CD4-positive, alpha-beta memory T cell (primary cell): ENCODE measurements at regions not wholly inside any gene's neighbourhood (a gene's known extent, or its start where the extent isn't known, plus 50 kb on each side); places are given as distances from the start of the nearest gene placed in this dataset.

Source experiments
- CTCF ChIA-PET: fragments of 350-600 bp; sonication (Branson Sonifier 250); formaldehyde crosslinking; loops from one replicate; lab custom pipeline; 2021; ENCODE audit warnings: inconsistent platforms; ENCODE audit not compliant: partially characterized antibody; lab: Charles Lee
- POLR2A ChIA-PET: fragments of 350-600 bp; sonication (Branson Sonifier 250); formaldehyde crosslinking; loops from one replicate; lab custom pipeline; 2021; ENCODE audit not compliant: partially characterized antibody; lab: Charles Lee
- DNase-seq, 5 donors: peaks; one replicate each; pipeline versions ENCODE4 v3.0.0 to v3.0.0-alpha.2; 2020 to 2022; ENCODE audit warnings: mixed read lengths in 1 of 5
- H3K27ac ChIP-seq: one replicate; pipeline ENCODE4 v1.7.0; 2013; ENCODE audit warnings: low read depth, low read length
- H3K27me3 ChIP-seq: 2 replicates; pipeline ENCODE4 v1.7.0; 2013; ENCODE audit warnings: mild to moderate bottlenecking, low read length, moderate library complexity; ENCODE audit not compliant: insufficient read depth
- H3K36me3 ChIP-seq: 2 replicates; pipeline ENCODE4 v1.7.0; 2013; ENCODE audit warnings: mild to moderate bottlenecking, low read length, moderate library complexity; ENCODE audit not compliant: insufficient read depth
- H3K4me1 ChIP-seq: 2 replicates; pipeline ENCODE4 v1.7.0; 2013; ENCODE audit warnings: mild to moderate bottlenecking, low read length, moderate library complexity; ENCODE audit not compliant: insufficient read depth
- H3K4me3 ChIP-seq, 2 donors: one replicate each; pipeline ENCODE4 v1.7.0; 2013; ENCODE audit warnings: low read length in 2 of 2, mild to moderate bottlenecking in 1 of 2
- H3K9me3 ChIP-seq, 2 donors: one replicate each; pipeline ENCODE4 v1.7.0; 2013; ENCODE audit warnings: low read length in 2 of 2, control low read depth in 1 of 2; ENCODE audit not compliant: control insufficient read depth in 1 of 2
- H3K27ac Mint-ChIP-seq, 7 donors: one replicate each; pipeline ENCODE4 v1.8.0; 2020 to 2021; ENCODE audit warnings: mixed read lengths in 7 of 7, mild to moderate bottlenecking in 6 of 7, inconsistent platforms in 3 of 7, moderate library complexity in 3 of 7
- H3K27me3 Mint-ChIP-seq, 2 donors: one replicate each; pipeline ENCODE4 v1.8.0; 2020 to 2021; ENCODE audit warnings: mixed read lengths in 2 of 2
- H3K36me3 Mint-ChIP-seq, 2 donors: one replicate each; pipeline ENCODE4 v1.8.0; 2020 to 2021; ENCODE audit warnings: mixed read lengths in 2 of 2, inconsistent platforms in 1 of 2, mild to moderate bottlenecking in 1 of 2
- H3K4me1 Mint-ChIP-seq, 4 donors: one replicate each; pipeline ENCODE4 v1.8.0; 2020 to 2021; ENCODE audit warnings: mixed read lengths in 4 of 4, mild to moderate bottlenecking in 1 of 4
- H3K4me3 Mint-ChIP-seq, 8 donors: one replicate each; pipeline ENCODE4 v1.8.0; 2020 to 2021; ENCODE audit warnings: mixed read lengths in 8 of 8, mild to moderate bottlenecking in 7 of 8, moderate library complexity in 6 of 8, inconsistent platforms in 3 of 8
- H3K9me3 Mint-ChIP-seq, 8 donors: one replicate each; pipeline ENCODE4 v1.8.0; 2020 to 2021; ENCODE audit warnings: mixed read lengths in 8 of 8, mild to moderate bottlenecking in 5 of 8, inconsistent platforms in 3 of 8, moderate library complexity in 1 of 8
- intact Hi-C: fragments of 100-400 bp; cut with micrococcal nuclease; formaldehyde crosslinking; loops from one replicate; pipeline ENCODE4 v1.15.1; 2023

DNA sequence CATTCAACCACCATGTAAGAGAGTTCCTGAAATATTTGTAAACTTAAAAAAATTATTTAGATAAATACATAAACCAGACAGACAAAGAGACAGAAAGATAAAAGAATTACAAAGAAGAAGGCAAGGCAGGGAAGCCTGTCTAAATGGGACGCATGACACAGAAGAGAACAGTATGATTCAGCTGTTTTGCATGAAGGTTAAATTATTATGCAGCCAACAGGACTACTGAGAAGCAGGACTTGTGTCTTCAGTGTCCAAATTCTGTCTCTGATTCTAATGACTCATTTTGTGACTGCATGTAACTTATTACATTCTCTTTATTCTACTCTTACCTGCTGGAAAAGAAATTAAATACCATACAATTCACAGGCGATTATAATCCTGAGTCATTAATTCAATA is 340.4 kb upstream of the KCNMB2 start:
- intact Hi-C loops, result no loop called here
- ChIA-PET CTCF (no interaction called here), POLR2A (no interaction called here)
- Histone ChIP-seq H3K27ac (no peak overlapping the region), H3K27me3 (no peaks in the 10 kb centered on the region), H3K4me3 (no peak overlapping the region), H3K4me1 (peaks cover 5% of the 10 kb centered on the region), H3K9me3 (no peaks in the 10 kb centered on the region), H3K36me3 (no peaks in the 10 kb centered on the region)
- Mint-ChIP-seq H3K27ac (no peak overlapping the region), H3K27me3 (no peaks in the 10 kb centered on the region), H3K4me3 (no peak overlapping the region), H3K36me3 (no peaks in the 10 kb centered on the region), H3K9me3 (no peaks in the 10 kb centered on the region), H3K4me1 (peaks cover 4 to 8% (median 5%) of the 10 kb centered on the region in 4 donors)
- no peak for DNase-seq

DNA sequence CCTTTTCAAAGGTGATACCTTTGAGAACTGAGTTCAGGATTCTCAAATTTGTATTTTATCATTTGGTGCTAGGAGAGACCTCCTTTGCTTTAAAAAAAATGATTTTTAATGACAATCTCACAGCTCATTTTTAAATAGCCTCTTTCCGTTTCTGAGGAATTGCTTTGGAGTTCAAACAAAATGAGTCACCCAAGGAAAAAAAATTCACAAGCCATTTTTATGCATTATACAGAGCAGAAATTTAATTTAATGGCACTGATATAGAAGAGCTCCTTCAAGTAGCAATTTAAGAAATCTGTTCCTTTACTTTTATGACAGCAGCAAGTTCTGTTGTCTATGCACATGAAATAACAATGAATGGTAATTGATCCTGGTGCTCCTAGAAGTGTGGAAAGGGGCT is 337.9 kb upstream of the KCNMB2 start:
- Mint-ChIP-seq H3K4me3 (no peak overlapping the region), H3K36me3 (no peaks in the 10 kb centered on the region), H3K27me3 (no peaks in the 10 kb centered on the region), H3K27ac (no peak overlapping the region), H3K9me3 (no peaks in the 10 kb centered on the region), H3K4me1 (peaks cover 4 to 8% (median 5%) of the 10 kb centered on the region in 4 donors)
- H3K27me3 ChIP-seq, result no peaks in the 10 kb centered on the region
- no peaks in the 10 kb centered on the region for H3K9me3 ChIP-seq
- ChIA-PET CTCF (interaction anchor here (0.6 to 0.7 kb wide), 2 partner anchors 42 to 913 kb away, joined by 3 to 4 read pairs; no protein-coding TSS in a partner anchor), POLR2A (no interaction called here)
- H3K4me3 ChIP-seq, result no peak overlapping the region
- DNase-seq, result no peak
- peaks cover 5% of the 10 kb centered on the region for H3K4me1 ChIP-seq
- no peaks in the 10 kb centered on the region for H3K36me3 ChIP-seq
- intact Hi-C loops, result no loop called here
- H3K27ac ChIP-seq, result no peak overlapping the region

DNA sequence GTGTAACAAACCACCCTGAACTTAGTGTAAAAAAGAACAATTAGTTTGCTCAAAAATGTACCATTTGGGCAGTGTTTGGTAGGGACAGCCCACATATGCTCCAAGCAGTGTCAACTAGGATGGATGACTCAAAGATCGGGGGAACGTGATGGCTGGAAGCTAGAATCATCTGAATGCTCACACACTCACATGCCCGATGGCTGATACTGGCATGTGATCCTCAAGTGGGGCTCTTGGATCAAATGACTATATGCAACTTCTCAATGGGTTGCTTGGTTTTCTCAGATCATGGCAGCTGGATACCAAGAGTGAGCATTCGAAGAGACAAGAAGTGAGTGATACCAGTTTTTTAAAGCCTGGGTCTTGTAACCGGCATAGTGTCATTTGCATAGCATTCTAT is 335.9 kb upstream of the KCNMB2 start:
- Mint-ChIP-seq H3K4me3 (no peak overlapping the region), H3K4me1 (peaks cover 0 to 2% (median under 1%) of the 10 kb centered on the region in 4 donors), H3K27me3 (no peaks in the 10 kb centered on the region), H3K9me3 (no peaks in the 10 kb centered on the region), H3K27ac (no peak overlapping the region), H3K36me3 (no peaks in the 10 kb centered on the region)
- CTCF ChIA-PET, result no interaction called here
- H3K27me3 ChIP-seq, result no peaks in the 10 kb centered on the region
- POLR2A ChIA-PET, result no interaction called here
- no peak overlapping the region for H3K27ac ChIP-seq
- no peak overlapping the region for H3K4me3 ChIP-seq
- H3K4me1 ChIP-seq, result no peaks in the 10 kb centered on the region
- no peaks in the 10 kb centered on the region for H3K36me3 ChIP-seq
- no peaks in the 10 kb centered on the region for H3K9me3 ChIP-seq
- DNase-seq, result no peak
- intact Hi-C loops, result no loop called here

DNA sequence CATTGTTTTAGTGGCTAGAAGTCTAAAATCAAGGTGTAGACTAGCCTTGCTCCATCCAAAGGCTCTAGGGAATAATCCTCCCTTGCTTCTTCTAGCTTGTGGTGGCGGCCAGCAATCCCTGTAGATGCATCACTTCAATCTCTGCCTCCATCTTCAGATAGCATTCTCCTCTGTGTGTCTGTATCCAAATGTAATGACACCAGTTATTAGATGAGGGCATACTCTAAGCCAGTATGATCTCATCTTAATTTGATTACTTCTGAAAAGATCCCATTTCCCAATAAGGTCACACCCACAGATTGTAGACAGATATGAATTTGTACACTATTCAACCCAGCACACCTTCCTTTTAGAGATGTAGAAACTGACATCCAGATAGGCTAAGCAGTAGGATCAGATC is 334.5 kb upstream of the KCNMB2 start:
- Histone ChIP-seq H3K36me3 (no peaks in the 10 kb centered on the region), H3K4me1 (no peaks in the 10 kb centered on the region), H3K4me3 (no peak overlapping the region), H3K27ac (no peak overlapping the region), H3K27me3 (no peaks in the 10 kb centered on the region), H3K9me3 (no peaks in the 10 kb centered on the region)
- intact Hi-C loops, result no loop called here
- Mint-ChIP-seq H3K9me3 (no peaks in the 10 kb centered on the region), H3K4me3 (no peak overlapping the region), H3K27me3 (no peaks in the 10 kb centered on the region), H3K27ac (no peak overlapping the region), H3K36me3 (no peaks in the 10 kb centered on the region), H3K4me1 (peaks cover 0 to 2% (median 0%) of the 10 kb centered on the region in 4 donors)
- ChIA-PET POLR2A (no interaction called here), CTCF (no interaction called here)
- no peak for DNase-seq

DNA sequence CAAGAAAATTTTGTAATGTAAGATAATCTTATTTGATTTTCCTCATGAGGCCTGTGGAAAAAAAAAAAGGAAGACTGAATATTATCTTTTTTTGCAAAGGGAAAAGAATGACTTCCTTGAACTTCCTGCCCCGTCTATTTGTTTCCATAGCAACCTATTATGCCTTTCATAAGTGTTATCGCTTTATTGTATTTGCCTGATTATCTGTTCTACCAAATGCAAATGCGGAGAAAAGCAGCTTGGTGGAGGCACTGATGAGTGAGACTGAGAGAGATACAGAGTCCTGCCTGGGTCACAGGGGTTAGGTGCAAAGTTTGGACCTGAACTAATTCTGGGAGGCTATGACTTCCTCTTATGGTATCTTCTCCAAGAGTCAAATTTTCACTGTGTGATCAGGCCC is 334.0 kb upstream of the KCNMB2 start:
- Mint-ChIP-seq H3K27me3 (no peaks in the 10 kb centered on the region), H3K27ac (no peak overlapping the region), H3K36me3 (no peaks in the 10 kb centered on the region), H3K9me3 (no peaks in the 10 kb centered on the region), H3K4me3 (no peak overlapping the region), H3K4me1 (peaks cover 0 to 2% (median 0%) of the 10 kb centered on the region in 4 donors)
- no peak overlapping the region for H3K27ac ChIP-seq
- H3K27me3 ChIP-seq, result no peaks in the 10 kb centered on the region
- no peak overlapping the region for H3K4me3 ChIP-seq
- ChIA-PET CTCF (no interaction called here), POLR2A (no interaction called here)
- DNase-seq, result no peak
- no peaks in the 10 kb centered on the region for H3K36me3 ChIP-seq
- H3K9me3 ChIP-seq, result no peaks in the 10 kb centered on the region
- intact Hi-C loops, result no loop called here
- H3K4me1 ChIP-seq, result no peaks in the 10 kb centered on the region

DNA sequence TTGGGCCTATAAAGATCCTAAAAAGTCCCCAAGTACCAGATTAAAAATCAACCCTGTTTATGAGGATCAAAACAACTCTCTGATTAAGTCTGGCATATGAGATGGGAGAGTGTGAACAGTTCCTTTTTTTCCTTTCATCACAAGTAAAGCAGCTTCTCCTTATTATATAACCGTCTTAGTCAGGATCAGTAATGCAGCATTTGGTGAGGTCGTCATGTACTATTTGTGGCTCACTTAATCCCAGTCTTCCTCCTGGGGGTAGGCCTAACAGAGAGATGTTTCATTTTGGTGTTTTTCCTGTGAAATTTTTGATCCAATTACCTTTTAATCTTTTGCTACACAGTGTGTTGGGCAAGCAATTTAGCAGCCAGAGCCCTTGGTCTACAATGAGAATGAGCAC is 333.1 kb upstream of the KCNMB2 start:
- Mint-ChIP-seq H3K9me3 (no peaks in the 10 kb centered on the region), H3K27me3 (no peaks in the 10 kb centered on the region), H3K4me1 (peaks cover 0 to 2% (median 0%) of the 10 kb centered on the region in 4 donors), H3K36me3 (no peaks in the 10 kb centered on the region), H3K4me3 (no peak overlapping the region), H3K27ac (no peak overlapping the region)
- Histone ChIP-seq H3K36me3 (no peaks in the 10 kb centered on the region), H3K9me3 (no peaks in the 10 kb centered on the region), H3K4me3 (no peak overlapping the region), H3K4me1 (no peaks in the 10 kb centered on the region), H3K27ac (no peak overlapping the region), H3K27me3 (no peaks in the 10 kb centered on the region)
- intact Hi-C loops, result no loop called here
- no peak for DNase-seq
- POLR2A ChIA-PET, result no interaction called here
- CTCF ChIA-PET, result no interaction called here

DNA sequence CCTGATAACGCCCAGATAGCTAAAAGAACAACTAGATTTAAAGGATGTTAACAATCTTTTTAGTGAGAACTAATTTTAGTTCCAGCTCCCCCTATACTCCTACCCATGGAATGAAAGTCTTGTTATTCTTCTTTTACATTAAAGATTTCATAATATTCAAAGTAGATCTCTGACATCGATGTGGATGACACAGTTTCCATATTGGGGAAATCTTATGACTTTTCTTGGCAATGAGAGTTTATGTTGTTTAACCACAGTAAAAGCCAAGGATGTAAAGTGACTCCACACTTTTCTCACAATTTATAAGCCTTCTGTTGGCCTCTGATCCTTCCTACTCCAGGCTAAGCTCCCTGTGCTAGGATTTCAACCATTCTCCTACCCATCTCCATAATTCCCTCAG is 332.6 kb upstream of the KCNMB2 start:
- DNase-seq, result no peak
- Mint-ChIP-seq H3K27ac (no peak overlapping the region), H3K4me1 (peaks cover 0 to 2% (median 0%) of the 10 kb centered on the region in 4 donors), H3K9me3 (no peaks in the 10 kb centered on the region), H3K27me3 (no peaks in the 10 kb centered on the region), H3K36me3 (no peaks in the 10 kb centered on the region), H3K4me3 (no peak overlapping the region)
- no peak overlapping the region for H3K27ac ChIP-seq
- H3K27me3 ChIP-seq, result no peaks in the 10 kb centered on the region
- no peaks in the 10 kb centered on the region for H3K36me3 ChIP-seq
- H3K4me1 ChIP-seq, result no peaks in the 10 kb centered on the region
- no peaks in the 10 kb centered on the region for H3K9me3 ChIP-seq
- no peak overlapping the region for H3K4me3 ChIP-seq
- POLR2A ChIA-PET, result no interaction called here
- intact Hi-C loops, result no loop called here
- CTCF ChIA-PET, result no interaction called here

DNA sequence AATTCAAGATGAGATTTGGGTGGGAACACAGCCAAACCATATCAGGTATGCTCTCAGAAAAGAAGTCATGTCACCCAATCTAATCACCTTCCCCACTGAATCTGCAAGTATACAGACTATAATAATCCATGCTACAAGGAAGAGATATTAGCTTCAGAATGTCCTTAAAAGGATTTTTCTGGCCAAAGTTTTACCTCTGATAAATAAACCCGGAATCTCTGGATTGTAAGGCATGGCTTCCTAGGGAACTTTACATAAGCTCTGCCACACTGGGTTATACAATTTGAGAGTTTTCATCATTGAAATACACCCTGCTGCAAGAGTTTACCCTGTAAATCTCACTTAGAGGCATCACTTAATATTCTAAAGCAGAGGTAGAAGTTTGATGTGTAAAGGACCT is 330.5 kb upstream of the KCNMB2 start:
- POLR2A ChIA-PET, result no interaction called here
- no peak for DNase-seq
- Histone ChIP-seq H3K36me3 (no peaks in the 10 kb centered on the region), H3K27ac (no peak overlapping the region), H3K27me3 (no peaks in the 10 kb centered on the region), H3K9me3 (no peaks in the 10 kb centered on the region), H3K4me3 (no peak overlapping the region), H3K4me1 (no peaks in the 10 kb centered on the region)
- H3K27me3 Mint-ChIP-seq, result no peaks in the 10 kb centered on the region
- no peak overlapping the region for H3K27ac Mint-ChIP-seq
- H3K4me3 Mint-ChIP-seq, result no peak overlapping the region
- no peaks in the 10 kb centered on the region for H3K36me3 Mint-ChIP-seq
- intact Hi-C loops, result no loop called here
- peaks cover 0 to 2% (median 0%) of the 10 kb centered on the region in 4 donors for H3K4me1 Mint-ChIP-seq
- CTCF ChIA-PET, result no interaction called here
- H3K9me3 Mint-ChIP-seq, result no peaks in the 10 kb centered on the region
